ENCODE measurements at regions not wholly inside any gene's neighbourhood (a gene's known extent, or its start where the extent isn't known, plus 50 kb on each side); places are given as distances from the start of the nearest gene placed in this dataset.
"Not testable (repeated sequence)": the region's sequence is repeated elsewhere in the genome, so short reads cannot be mapped to it uniquely, and the experiment has no call there.

DNA sequence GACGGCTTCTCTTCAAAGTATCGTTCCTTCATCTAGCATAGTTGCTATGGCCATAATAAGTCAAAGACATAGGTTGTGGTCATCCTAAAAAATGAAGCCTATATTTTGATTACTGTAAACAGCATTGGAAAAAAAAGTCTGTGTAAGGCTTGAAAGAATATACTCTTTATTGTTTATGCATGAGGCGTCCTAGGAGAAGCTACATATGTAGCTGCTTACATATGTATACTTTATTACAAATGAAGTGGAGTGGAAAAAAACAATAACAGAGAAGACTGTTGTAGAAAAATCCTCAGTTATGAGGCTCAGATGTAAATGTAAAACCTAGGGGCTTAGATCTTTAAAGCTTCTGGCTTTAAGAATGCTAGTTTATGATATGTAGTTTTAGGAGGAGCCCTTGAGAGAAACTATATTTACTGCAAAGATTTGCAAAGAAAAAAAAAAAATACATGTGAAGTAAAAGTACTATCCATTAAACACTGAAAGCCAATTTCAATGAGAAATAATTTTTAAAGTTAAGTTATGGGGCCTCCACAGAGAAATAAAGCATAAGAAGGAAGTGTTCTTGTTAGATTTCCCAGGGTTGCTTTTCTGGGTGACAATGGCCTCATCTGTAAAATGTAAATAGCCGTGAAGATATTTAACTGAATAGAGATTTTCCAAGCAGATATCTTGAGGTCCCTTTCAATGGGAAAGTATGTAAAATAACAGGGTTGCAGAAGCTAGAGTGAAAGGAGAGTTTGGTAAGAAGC is 598.2 kb downstream of the TRIML1 start:
- FAIRE-seq: no peak
- Histone ChIP-seq H3K27ac (ENCODE audit: low read depth in 2 of 2, low read length in 2 of 2) (no peak overlapping the region), H3K9ac (ENCODE audit: low read length in 3 of 3) (no peak overlapping the region), H3K4me1 (ENCODE audit: control insufficient read depth in 2 of 3, insufficient read depth in 2 of 3, low read depth in 1 of 3, low read length in 3 of 3) (no peaks in the 10 kb centered on the region), H3K27me3 (ENCODE audit: control insufficient read depth, insufficient read depth, low read length) (no peaks in the 10 kb centered on the region), H3K4me3 (ENCODE audit: low read length in 3 of 3) (no peak overlapping the region), H3K36me3 (ENCODE audit: control insufficient read depth in 2 of 3, insufficient read depth in 3 of 3, low read length in 3 of 3) (no peaks in the 10 kb centered on the region), H3K9me3 (ENCODE audit: control insufficient read depth in 2 of 3, insufficient read depth in 1 of 3, low read length in 3 of 3) (no peaks in the 10 kb centered on the region)
- no peak for DNase-seq
- no peak for TF ChIP-seq CTCF (IDR thresholded peaks at IDR 0.05; ENCODE audit: borderline replicate concordance, extremely low read depth, insufficient read depth)
- intact Hi-C loops (cut with DNase I): no loop called here

- H3K4me1 ChIP-seq (ENCODE audit: control insufficient read depth in 2 of 3, insufficient read depth in 2 of 3, low read depth in 1 of 3, low read length in 3 of 3); H3K27me3 ChIP-seq (ENCODE audit: control insufficient read depth, insufficient read depth, low read length); H3K9ac ChIP-seq (ENCODE audit: low read length in 3 of 3); H3K27ac ChIP-seq (ENCODE audit: low read depth in 2 of 2, low read length in 2 of 2); intact Hi-C loops (cut with DNase I); FAIRE-seq; H3K36me3 ChIP-seq (ENCODE audit: control insufficient read depth in 2 of 3, insufficient read depth in 3 of 3, low read length in 3 of 3); H3K9me3 ChIP-seq (ENCODE audit: control insufficient read depth in 2 of 3, insufficient read depth in 1 of 3, low read length in 3 of 3): not testable (repeated sequence)
- H3K4me3 ChIP-seq (ENCODE audit: low read length in 3 of 3): peak overlapping the region in 1 of 3 donors; percentile 39
- DNase-seq: peak in 1 of 5 donors; percentile 32
Observed at GRCh38 chr4:188738290-188738689, 599.0 kb downstream of the TRIML1 start.

DNA sequence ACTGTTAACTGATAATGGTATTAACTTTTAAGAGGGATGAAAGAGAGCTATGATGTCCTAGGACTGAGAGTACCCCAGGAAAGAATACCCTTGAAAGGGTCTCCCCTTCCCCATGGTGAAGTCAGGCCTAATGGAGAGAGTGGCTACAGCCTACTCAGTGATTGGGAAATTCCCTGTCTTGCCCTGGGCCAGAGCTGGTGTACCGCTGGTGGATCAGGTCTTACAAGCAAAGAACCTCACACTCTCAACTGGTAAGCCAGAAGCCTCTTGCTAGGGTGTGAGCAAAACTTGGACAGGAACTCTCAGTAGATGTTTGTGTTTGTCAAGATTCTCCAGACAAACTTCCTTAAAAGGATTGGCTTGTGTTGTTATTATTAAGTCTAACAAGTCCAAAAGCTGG is 600.9 kb downstream of the TRIML1 start:
- FAIRE-seq; H3K4me1 ChIP-seq (ENCODE audit: control insufficient read depth in 2 of 3, insufficient read depth in 2 of 3, low read depth in 1 of 3, low read length in 3 of 3); DNase-seq; H3K27ac ChIP-seq (ENCODE audit: low read depth in 2 of 2, low read length in 2 of 2); H3K36me3 ChIP-seq (ENCODE audit: control insufficient read depth in 2 of 3, insufficient read depth in 3 of 3, low read length in 3 of 3); H3K9ac ChIP-seq (ENCODE audit: low read length in 3 of 3); H3K4me3 ChIP-seq (ENCODE audit: low read length in 3 of 3); H3K9me3 ChIP-seq (ENCODE audit: control insufficient read depth in 2 of 3, insufficient read depth in 1 of 3, low read length in 3 of 3); intact Hi-C loops (cut with DNase I); H3K27me3 ChIP-seq (ENCODE audit: control insufficient read depth, insufficient read depth, low read length): not testable (repeated sequence)

DNA sequence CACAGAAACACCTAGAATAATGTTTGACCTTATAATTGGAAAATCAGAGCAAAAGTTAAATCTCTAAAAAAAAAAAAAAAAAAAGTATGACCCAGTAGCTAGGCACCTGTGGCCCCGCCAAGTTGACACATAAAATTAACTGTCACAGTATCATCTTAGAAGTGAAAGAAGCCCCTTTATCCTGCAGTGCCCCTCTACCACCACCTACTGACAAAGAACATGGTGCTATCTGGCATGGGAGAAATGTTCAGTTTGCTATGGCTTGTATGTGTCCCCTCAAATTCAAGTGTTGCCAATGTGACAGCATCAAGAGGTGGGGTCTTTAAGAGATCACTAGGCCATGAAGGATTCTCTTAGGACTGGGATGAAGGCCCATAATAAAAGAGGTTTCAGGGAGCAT is 601.5 kb downstream of the TRIML1 start:
- DNase-seq: not testable (repeated sequence)

GRCh38 chr4:188754372-188755002 is 615.2 kb downstream of the TRIML1 start:
- Histone ChIP-seq H3K4me3 (ENCODE audit: low read length in 3 of 3) (no peak overlapping the region), H3K27me3 (ENCODE audit: control insufficient read depth, insufficient read depth, low read length) (no peaks in the 10 kb centered on the region), H3K4me1 (ENCODE audit: control insufficient read depth in 2 of 3, insufficient read depth in 2 of 3, low read depth in 1 of 3, low read length in 3 of 3) (no peaks in the 10 kb centered on the region), H3K9ac (ENCODE audit: low read length in 3 of 3) (no peak overlapping the region), H3K27ac (ENCODE audit: low read depth in 2 of 2, low read length in 2 of 2) (no peak overlapping the region), H3K36me3 (ENCODE audit: control insufficient read depth in 2 of 3, insufficient read depth in 3 of 3, low read length in 3 of 3) (no peaks in the 10 kb centered on the region), H3K9me3 (ENCODE audit: control insufficient read depth in 2 of 3, insufficient read depth in 1 of 3, low read length in 3 of 3) (no peaks in the 10 kb centered on the region)
- TF ChIP-seq CTCF (IDR thresholded peaks at IDR 0.05; ENCODE audit: borderline replicate concordance, extremely low read depth, insufficient read depth): no peak
- intact Hi-C loops (cut with DNase I): no loop called here
- no peak for FAIRE-seq
- no peak for DNase-seq

More for the DNA sequence above, 601.5 kb downstream of the TRIML1 start:
- intact Hi-C loops (cut with DNase I); H3K4me3 ChIP-seq (ENCODE audit: low read length in 3 of 3); FAIRE-seq; H3K27ac ChIP-seq (ENCODE audit: low read depth in 2 of 2, low read length in 2 of 2); H3K36me3 ChIP-seq (ENCODE audit: control insufficient read depth in 2 of 3, insufficient read depth in 3 of 3, low read length in 3 of 3); H3K9ac ChIP-seq (ENCODE audit: low read length in 3 of 3); H3K27me3 ChIP-seq (ENCODE audit: control insufficient read depth, insufficient read depth, low read length); H3K9me3 ChIP-seq (ENCODE audit: control insufficient read depth in 2 of 3, insufficient read depth in 1 of 3, low read length in 3 of 3); H3K4me1 ChIP-seq (ENCODE audit: control insufficient read depth in 2 of 3, insufficient read depth in 2 of 3, low read depth in 1 of 3, low read length in 3 of 3): not testable (repeated sequence)
